GM12892 (cell line): ENCODE measurements at regions not wholly inside any gene's neighbourhood (a gene's known extent, or its start where the extent isn't known, plus 50 kb on each side); places are given as distances from the start of the nearest gene placed in this dataset.

Experiments used
- DNase-seq: peaks from one replicate; pipeline ENCODE4 v3.0.0; 2011; ENCODE audit not compliant: insufficient read length
- FAIRE-seq: peaks from 2 replicates; lab custom pipeline; 2011; peaks lifted over from hg19 to GRCh38; lab: Jason Lieb, UNC
- POLR2A ChIP-seq: IDR thresholded peaks from 2 replicates; pipeline ENCODE4 v1.6.1; 2011; ENCODE audit warnings: low read depth, low read length, control low read depth
- POLR2AphosphoS5 ChIP-seq: IDR thresholded peaks from 2 replicates; pipeline ENCODE4 v1.6.1; 2011; ENCODE audit warnings: low read depth, low read length, control low read depth
- TAF1 ChIP-seq: IDR thresholded peaks from 2 replicates; pipeline ENCODE4 v1.6.1; 2011; ENCODE audit warnings: low read depth, mild to moderate bottlenecking, control low read depth, low read length, borderline replicate concordance

DNA sequence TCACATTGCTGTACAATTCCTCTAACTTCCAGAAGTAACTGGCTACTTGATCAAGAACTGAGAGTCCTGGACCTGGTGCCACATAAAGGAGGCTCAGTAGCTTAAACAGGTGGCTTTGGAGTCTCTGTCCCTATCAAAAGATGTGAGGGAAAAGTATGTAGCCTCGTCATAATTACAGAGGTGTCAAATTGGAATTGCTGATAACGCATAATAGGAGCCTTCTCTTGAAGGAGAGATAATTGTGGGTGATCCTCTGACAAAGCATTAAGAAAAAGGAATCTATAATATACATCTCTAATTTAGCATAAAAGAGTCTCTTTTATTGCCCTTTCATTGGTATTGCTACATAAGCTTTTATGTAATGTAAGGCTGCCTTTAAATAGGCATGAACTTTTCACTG is 1246.4 kb upstream of the CDH9 start:
- FAIRE-seq = no peak
- no peak for DNase-seq
- TF ChIP-seq POLR2AphosphoS5 = no peak
- no peak for TF ChIP-seq POLR2A
- no peak for TF ChIP-seq TAF1

DNA sequence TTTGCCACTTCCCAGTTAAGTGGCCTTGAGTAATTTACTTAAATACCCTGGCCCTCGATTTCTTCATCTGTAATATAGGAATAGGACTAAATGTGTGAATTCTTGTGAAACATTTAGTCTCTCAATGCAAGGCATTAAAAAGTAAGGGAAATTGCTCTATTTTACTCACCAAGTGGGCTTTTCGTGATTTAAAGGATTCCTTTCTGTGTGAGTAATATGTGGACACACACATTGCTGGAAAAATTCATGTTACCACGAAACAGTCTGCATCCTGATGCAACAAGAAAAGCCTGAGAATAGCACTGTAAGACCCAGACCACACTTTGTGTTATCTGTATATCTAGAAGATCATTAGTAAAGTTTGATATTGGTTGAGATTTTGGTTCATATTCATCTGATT is 1243.0 kb upstream of the CDH9 start:
- FAIRE-seq (no peak), DNase-seq (no peak)
- TF ChIP-seq POLR2A (no peak), TAF1 (no peak), POLR2AphosphoS5 (no peak)

DNA sequence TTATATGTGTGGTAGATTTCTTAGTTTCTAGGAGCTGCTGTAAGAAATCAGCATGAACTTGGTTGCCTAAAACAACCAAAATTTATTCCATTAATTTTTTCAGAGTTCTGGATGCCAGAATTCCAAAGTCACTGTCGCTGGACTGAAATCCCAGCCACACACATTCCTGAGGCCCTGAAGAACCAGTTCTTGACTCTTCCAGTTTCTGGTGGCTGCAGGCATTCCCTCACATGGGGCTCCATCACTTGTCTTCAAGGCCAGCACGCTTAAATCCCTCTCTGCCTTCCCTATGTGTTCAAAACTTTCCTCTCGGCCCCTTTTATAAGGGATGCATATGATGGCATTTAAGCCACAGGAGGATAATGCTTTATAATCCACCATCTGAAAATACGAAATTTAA is 1237.5 kb upstream of the CDH9 start:
- FAIRE-seq (no peak), DNase-seq (no peak)
- TF ChIP-seq POLR2AphosphoS5 = no peak
- TF ChIP-seq POLR2A = no peak
- TF ChIP-seq TAF1 = no peak

GRCh38 chr5:28269978-28270377 is 1231.6 kb upstream of the CDH9 start:
- no peak for FAIRE-seq
- DNase-seq = no peak

DNA sequence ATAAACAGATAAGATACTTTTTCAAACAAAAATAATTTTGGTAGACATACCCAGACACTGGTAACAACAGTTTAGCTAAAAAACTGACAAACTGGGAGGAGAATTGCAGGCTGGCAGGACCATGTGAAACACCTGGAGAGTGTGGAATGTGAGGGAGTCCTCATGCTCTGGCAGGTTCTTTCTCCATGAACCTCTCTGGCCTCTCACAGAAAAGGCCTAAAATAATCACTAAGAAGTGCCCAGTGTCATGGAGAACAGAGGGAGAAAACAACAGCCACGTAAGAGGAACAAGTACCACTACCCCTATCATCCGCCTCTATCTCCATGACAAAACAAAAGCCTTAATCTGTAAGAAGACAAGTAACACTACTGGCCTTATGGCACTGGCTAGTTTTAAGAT is 1227.5 kb upstream of the CDH9 start:
- FAIRE-seq (no peak), DNase-seq (no peak)
- TF ChIP-seq POLR2A (no peak), POLR2AphosphoS5 (no peak), TAF1 (no peak)

More at GRCh38 chr5:28269978-28270377, 1231.6 kb upstream of the CDH9 start:
- TF ChIP-seq POLR2A (no peak), POLR2AphosphoS5 (no peak), TAF1 (no peak)

DNA sequence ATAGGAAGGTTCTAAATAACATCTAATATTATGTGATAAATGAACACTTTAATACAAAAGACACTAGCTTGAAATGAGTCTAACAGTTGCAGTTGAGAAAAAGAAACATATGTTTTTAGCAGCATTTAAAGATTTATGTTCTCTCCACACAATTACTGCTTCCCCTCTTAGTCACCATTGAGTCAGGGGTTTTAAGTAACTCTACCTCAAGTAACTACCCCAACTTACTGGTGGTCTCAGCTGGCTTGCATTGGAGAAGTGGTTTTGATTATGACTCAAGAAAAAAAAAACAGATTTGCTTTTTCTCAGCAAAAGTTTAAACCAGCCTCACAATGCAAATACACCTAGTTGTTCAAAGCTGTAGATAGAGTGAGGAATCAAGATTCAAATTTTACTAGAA is 1216.5 kb upstream of the CDH9 start:
- TF ChIP-seq POLR2AphosphoS5 = no peak
- no peak for TF ChIP-seq TAF1
- no peak for TF ChIP-seq POLR2A
- FAIRE-seq (no peak), DNase-seq (no peak)

GRCh38 chr5:28253431-28253830 is 1215.0 kb upstream of the CDH9 start:
- FAIRE-seq (no peak), DNase-seq (no peak)
- TF ChIP-seq POLR2A (no peak), POLR2AphosphoS5 (no peak), TAF1 (no peak)

DNA sequence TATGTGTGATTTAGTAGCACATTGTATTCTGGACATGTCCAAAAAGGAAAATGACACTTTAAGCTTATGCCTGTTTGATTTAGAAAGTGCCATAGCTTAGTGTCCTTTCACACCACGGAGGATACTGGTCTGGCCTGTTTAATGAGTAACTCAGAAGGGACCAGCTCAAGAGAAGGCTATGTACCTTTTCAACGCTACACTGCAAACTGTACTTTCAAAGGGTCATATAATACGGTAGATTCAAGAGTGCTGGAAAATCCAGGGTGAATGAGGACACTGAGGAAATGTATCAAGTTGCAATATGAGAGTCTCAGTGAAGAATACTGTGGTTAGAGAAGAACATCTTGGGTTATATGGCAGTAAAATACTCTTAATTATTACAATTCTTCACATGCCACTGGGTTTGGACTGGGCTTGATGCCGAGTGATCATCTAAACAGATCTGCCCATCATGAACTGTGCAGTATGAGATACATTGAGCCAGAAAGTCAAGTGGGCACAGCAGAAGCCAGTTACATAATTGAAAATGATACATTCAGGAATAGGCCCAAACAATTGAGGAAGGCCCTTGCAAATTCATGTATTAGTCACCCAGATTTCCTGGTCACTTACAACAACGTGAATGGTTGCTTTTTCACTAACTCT is 1211.5 kb upstream of the CDH9 start:
- DNase-seq (no peak), FAIRE-seq (no peak)
- TF ChIP-seq POLR2AphosphoS5 (no peak), TAF1 (no peak), POLR2A (no peak)

DNA sequence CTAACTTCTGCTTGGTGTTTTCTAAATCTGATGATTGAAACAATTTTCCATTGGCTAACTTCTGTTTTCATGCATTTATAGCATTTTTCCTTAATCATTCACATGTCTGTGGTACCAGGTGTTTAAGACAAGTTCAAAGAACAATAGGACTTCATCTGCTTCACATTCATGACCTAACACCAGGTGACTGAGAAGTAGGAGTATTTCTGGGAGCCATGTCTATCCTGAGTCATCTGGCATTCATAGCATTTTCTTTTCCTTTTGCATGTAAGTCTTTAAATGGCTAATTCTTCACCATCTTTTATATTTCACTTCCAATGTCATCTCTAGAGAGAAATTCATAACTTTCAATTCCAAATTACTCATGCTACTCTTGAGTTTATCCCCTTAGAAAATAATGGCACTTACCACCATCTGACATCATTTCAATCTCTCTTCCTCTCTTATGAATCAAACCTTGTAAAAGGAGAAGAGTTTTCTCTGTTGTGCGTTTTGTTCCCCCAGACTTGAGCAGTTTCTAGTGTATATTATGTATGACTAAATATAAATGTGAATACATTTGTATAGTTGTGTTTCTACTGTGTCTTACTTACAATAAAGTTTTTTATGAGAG is 1196.1 kb upstream of the CDH9 start:
- FAIRE-seq = no peak
- no peak for TF ChIP-seq POLR2A
- no peak for DNase-seq

- TF ChIP-seq TAF1 = no peak
- TF ChIP-seq POLR2A = no peak
- no peak for TF ChIP-seq POLR2AphosphoS5
- FAIRE-seq (no peak), DNase-seq (no peak)
Measured at GRCh38 chr5:28226407-28226806, 1188.0 kb upstream of the CDH9 start.

- no peak for DNase-seq
- TF ChIP-seq POLR2AphosphoS5 (no peak), POLR2A (no peak)
- no peak for FAIRE-seq
Measured at GRCh38 chr5:28219539-28219938, 1181.2 kb upstream of the CDH9 start.

DNA sequence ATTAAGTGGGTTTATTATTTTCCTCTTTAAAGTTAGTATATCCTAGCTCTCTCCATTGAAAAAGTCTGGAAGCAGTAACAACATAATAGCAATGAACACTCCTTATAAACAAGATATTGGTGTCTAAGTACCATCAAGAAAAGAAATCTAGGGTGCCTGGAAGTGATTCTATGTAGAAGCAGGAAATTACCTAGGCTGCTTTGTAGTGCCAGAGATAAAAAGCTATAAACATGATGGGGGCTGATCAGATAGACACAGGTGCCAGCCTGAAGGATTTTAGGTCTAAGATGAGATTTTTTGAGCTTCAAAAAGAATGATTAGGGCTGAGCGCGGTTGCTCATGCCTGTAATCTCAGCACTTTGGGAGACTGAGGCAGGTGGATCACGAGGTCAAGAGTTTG is 1179.3 kb upstream of the CDH9 start:
- FAIRE-seq = no peak
- no peak for DNase-seq

DNA sequence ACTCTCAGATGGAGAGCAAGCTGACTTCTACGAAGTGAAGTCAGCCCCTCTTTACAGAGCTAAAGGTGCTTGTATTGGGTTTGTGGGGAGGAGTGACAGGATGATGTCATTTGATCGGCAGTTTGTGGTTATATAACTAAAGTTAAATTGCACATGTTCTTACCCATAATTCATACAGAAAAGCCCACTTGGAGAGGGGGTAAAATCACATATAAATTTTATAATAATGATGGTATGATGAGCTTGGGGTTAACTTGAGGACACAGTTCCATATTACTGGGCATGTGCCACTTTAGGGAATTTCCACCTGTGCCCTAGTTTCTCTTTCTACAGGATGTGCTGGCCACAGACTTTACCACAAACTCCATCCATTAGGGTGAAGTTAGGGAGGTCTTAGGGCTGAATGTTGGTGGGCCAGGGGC is 1178.6 kb upstream of the CDH9 start:
- FAIRE-seq (no peak), DNase-seq (no peak)
- TF ChIP-seq POLR2AphosphoS5 (no peak), POLR2A (no peak), TAF1 (no peak)

More for the DNA sequence above, 1179.3 kb upstream of the CDH9 start:
- TF ChIP-seq POLR2A (no peak), TAF1 (no peak), POLR2AphosphoS5 (no peak)
